AG10803 (cell line): ENCODE measurements at regions not wholly inside any gene's neighbourhood (a gene's known extent, or its start where the extent isn't known, plus 50 kb on each side); places are given as distances from the start of the nearest gene placed in this dataset.

Experiments used
- DNase-seq: peaks from one replicate; pipeline ENCODE4 v3.0.0; 2010; ENCODE audit warnings: low read depth
- H3K4me3 ChIP-seq: 2 replicates; pipeline ENCODE4 v1.5.1; 2011; ENCODE audit warnings: mild to moderate bottlenecking, low read length, control low read depth
- TF ChIP-seq, protein P1 (sequence below): conservative IDR thresholded peaks from 2 replicates; pipeline ENCODE4 v1.5.1; 2011; ENCODE audit warnings: mild to moderate bottlenecking, low read length, control low read depth, inconsistent platforms

DNA sequence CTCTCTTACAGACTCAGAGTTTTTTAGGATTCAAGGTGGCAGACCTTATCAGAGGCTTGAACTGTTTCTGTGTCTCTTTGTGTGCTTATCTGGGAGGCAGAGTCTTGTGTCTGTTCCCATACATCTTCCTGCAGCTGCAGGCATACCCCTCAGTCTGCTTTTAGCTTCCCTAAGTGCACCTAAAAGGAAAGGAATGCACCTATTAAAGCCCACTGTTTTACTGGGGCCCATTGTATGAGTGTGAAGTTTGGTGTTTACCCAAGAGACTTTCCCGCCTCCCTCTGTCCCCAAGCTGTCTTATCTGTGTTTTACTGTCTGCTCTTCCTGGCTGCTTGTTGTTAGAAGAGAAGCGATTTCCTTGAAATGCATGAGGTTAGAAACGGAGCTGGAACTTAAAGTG, 1757.3 kb upstream of the PIK3C3 start:
- DNase-seq: no peak
- TF ChIP-seq, protein P1, sequence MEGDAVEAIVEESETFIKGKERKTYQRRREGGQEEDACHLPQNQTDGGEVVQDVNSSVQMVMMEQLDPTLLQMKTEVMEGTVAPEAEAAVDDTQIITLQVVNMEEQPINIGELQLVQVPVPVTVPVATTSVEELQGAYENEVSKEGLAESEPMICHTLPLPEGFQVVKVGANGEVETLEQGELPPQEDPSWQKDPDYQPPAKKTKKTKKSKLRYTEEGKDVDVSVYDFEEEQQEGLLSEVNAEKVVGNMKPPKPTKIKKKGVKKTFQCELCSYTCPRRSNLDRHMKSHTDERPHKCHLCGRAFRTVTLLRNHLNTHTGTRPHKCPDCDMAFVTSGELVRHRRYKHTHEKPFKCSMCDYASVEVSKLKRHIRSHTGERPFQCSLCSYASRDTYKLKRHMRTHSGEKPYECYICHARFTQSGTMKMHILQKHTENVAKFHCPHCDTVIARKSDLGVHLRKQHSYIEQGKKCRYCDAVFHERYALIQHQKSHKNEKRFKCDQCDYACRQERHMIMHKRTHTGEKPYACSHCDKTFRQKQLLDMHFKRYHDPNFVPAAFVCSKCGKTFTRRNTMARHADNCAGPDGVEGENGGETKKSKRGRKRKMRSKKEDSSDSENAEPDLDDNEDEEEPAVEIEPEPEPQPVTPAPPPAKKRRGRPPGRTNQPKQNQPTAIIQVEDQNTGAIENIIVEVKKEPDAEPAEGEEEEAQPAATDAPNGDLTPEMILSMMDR: no peak
- no peak overlapping the region for H3K4me3 ChIP-seq

DNA sequence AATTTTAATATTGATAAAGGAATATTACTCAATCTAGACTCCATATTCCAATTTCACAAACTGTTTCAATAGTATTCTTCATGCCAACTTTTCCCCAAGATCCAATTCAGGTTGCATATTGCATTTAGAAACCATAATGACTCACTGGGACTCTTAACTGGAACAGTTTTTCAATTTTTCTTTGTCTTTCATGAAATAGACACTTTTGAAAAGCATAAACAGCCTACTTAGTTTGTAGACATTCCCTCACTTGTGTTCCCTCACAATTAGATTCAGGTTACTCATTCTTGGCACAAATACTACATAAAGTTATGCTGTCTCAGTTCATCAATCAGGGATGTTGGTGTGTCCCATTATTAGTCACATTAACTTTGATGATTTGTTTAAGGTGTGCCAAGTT, 1768.4 kb upstream of the PIK3C3 start:
- H3K4me3 ChIP-seq: no peak overlapping the region
- DNase-seq: no peak
- TF ChIP-seq, protein P1: no peak

DNA sequence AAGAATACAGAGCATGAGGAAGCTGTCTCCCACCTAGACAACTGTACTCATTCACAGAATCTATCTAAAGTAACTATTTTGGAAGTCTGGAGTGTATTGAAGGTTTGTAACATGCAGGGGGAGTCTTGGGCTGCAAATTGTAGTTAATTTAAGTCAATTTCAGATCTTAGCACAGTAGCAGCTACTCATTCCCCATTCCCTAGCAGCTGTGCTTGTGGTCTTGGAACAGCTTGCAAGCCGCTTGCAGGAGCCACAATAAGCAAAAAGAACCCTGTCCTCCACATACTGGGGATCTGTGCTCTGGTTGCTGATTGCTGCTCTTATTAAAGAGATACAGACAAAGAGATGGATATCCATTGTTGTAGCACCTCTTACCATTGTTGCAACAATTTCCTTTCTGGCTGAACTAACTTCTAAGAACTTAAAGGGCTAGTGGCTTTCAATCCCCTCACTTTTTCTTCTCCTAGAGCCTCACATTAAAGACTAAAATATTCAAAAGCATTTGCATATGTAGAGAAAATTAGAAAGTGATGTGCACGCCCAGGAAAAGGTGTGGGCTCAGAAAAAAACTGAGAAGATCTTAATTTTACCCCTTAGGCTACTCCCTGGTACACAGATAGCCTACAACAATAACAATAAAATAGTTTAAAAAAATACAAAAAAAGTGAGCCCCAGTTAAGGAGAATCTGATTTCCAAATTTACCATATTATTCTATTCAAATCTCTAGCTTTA, 1775.1 kb upstream of the PIK3C3 start:
- H3K4me3 ChIP-seq: no peak overlapping the region
- TF ChIP-seq, protein P1: no peak
- no peak for DNase-seq

DNA sequence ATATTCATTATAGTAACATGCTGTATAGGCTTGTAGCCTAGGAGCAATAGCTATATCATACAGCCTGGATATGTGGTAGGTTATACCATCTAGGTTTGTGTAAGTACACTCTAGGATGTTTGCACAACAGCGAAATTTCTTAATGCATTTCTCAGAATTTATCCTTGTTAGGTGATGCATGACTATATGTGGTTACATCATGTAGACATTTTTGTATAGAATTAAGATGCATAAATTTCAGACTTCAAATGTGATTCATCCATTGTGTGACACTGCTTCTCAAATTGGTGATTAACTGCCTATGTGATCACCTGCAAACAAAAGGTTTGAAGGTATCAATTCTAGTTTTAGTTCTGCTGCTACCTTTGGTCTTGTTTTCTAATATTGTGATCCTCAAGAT, 1787.0 kb upstream of the PIK3C3 start:
- TF ChIP-seq, protein P1: no peak
- no peak overlapping the region for H3K4me3 ChIP-seq
- no peak for DNase-seq

DNA sequence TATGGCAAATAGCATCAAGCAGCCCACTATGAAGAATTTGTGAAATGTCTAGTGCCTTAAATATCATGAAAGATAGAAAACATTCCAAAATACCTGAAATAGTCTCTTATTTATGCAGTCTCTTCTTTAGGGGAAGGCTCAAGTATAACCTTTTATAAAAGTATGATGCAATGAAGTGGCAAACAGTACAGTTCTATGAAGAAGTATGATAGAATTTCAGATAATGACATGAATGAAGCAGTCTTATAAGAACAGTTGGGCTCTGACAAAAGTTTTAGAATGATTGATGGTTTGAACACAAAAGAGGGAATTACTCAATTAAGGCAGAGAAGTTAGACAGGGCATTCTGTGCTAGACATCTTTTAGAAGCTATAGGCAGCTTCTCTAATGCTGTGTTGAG, 1791.8 kb upstream of the PIK3C3 start:
- DNase-seq: no peak
- no peak overlapping the region for H3K4me3 ChIP-seq

DNA sequence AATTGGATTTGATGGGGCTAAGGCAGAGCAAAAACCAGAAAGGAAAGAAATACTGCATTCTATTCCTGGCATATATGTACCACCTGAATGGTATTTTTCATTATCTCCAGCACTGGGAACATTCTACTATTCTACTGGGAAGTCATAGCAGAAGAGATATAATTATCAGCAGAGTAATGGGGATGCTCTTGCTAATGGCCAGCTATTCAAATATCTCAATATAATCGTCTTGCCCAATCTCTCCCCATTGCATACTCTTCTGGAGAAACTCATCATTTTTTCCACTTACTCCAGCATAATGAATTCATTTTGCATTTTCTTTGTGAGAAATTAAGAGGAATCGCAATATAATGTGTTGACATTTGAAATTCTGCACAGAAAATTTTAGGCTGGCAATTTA, 1794.7 kb upstream of the PIK3C3 start:
- H3K4me3 ChIP-seq: no peak overlapping the region
- TF ChIP-seq, protein P1: no peak
- DNase-seq: no peak

More for the DNA sequence above, 1791.8 kb upstream of the PIK3C3 start:
- TF ChIP-seq, protein P1: no peak
